DOHH2 (cell line): ENCODE measurements at regions not wholly inside any gene's neighbourhood (a gene's known extent, or its start where the extent isn't known, plus 50 kb on each side); places are given as distances from the start of the nearest gene placed in this dataset.
"Not testable (repeated sequence)": the region's sequence is repeated elsewhere in the genome, so short reads cannot be mapped to it uniquely, and the experiment has no call there.

Experiments
- H3F3A ChIP-seq: fragments of 200-600 bp; sonication (generic), shearing (Covaris generic); 2 replicates; pipeline ENCODE4 v1.6.0; 2016; ENCODE audit warnings: antibody characterized with exemption, mild to moderate bottlenecking; ENCODE audit not compliant: control insufficient read depth, insufficient read depth
- H3K27ac ChIP-seq: fragments of 200-600 bp; sonication (generic); 2 replicates; pipeline ENCODE4 v1.5.1; 2014; ENCODE audit warnings: low read depth, mild to moderate bottlenecking, low read length, moderate library complexity
- H3K27me3 ChIP-seq: fragments of 200-600 bp; sonication (generic); 2 replicates; pipeline ENCODE4 v1.6.1; 2014; ENCODE audit warnings: mild to moderate bottlenecking, low read length, mixed read lengths; ENCODE audit not compliant: control insufficient read depth
- H3K36me3 ChIP-seq: fragments of 200-600 bp; sonication (generic); 2 replicates; pipeline ENCODE4 v1.6.1; 2014; ENCODE audit warnings: mild to moderate bottlenecking, low read length, moderate library complexity, mixed read lengths; ENCODE audit not compliant: control insufficient read depth
- H3K4me1 ChIP-seq: fragments of 200-600 bp; sonication (generic); 2 replicates; pipeline ENCODE4 v1.6.1; 2014; ENCODE audit warnings: mild to moderate bottlenecking, low read length, mixed read lengths; ENCODE audit not compliant: control insufficient read depth
- H3K4me2 ChIP-seq: fragments of 200-600 bp; sonication (generic); 2 replicates; pipeline ENCODE4 v1.6.0; 2014; ENCODE audit warnings: mild to moderate bottlenecking, low read length, moderate library complexity
- H3K4me3 ChIP-seq: fragments of 200-600 bp; sonication (generic); 2 replicates; pipeline ENCODE4 v1.5.1; 2014; ENCODE audit warnings: mild to moderate bottlenecking, low read length, mixed read lengths
- H3K79me2 ChIP-seq: fragments of 200-600 bp; sonication (generic); 2 replicates; pipeline ENCODE4 v1.6.1; 2014; ENCODE audit warnings: mild to moderate bottlenecking, low read length, mixed read lengths; ENCODE audit not compliant: control insufficient read depth
- H3K9me2 ChIP-seq: fragments of 200-600 bp; sonication (generic); replicated peaks from 2 replicates; pipeline ENCODE4 v1.6.1; 2014; ENCODE audit warnings: mild to moderate bottlenecking, low read length, mixed read lengths; ENCODE audit not compliant: control insufficient read depth
- H3K9me3 ChIP-seq: fragments of 200-600 bp; sonication (generic); 2 replicates; pipeline ENCODE4 v1.6.1; 2014; ENCODE audit warnings: antibody characterized with exemption, low read length, mixed read lengths; ENCODE audit not compliant: control insufficient read depth, insufficient read depth
- H4K20me1 ChIP-seq: fragments of 200-600 bp; sonication (generic); 2 replicates; pipeline ENCODE4 v1.6.0; 2014; ENCODE audit warnings: low read depth, mild to moderate bottlenecking, antibody characterized with exemption, low read length, moderate library complexity; ENCODE audit not compliant: control insufficient read depth, insufficient read depth
- CTCF ChIP-seq: fragments of 200-600 bp; sonication (generic); IDR thresholded peaks from one replicate; pipeline ENCODE4 v1.5.1; 2014; ENCODE audit warnings: antibody characterized with exemption, mild to moderate bottlenecking, low read depth, low read length; ENCODE audit not compliant: poor library complexity, severe bottlenecking
- EZH2phosphoT487 ChIP-seq: fragments of 200-600 bp; sonication (generic); IDR thresholded peaks from 2 replicates; pipeline ENCODE4 v1.6.1; 2017; ENCODE audit warnings: borderline replicate concordance, mild to moderate bottlenecking, antibody characterized with exemption, low read length, moderate library complexity, mixed read lengths

- TF ChIP-seq CTCF (no peak), EZH2phosphoT487 (no peak)
- Histone ChIP-seq H3K9me2 (no peaks in the 10 kb centered on the region), H3F3A (no peaks in the 10 kb centered on the region), H3K27ac (no peak overlapping the region), H3K9me3 (no peaks in the 10 kb centered on the region), H3K36me3 (no peaks in the 10 kb centered on the region), H3K4me2 (no peak overlapping the region), H3K4me3 (no peak overlapping the region), H3K79me2 (no peaks in the 10 kb centered on the region), H3K27me3 (no peaks in the 10 kb centered on the region), H4K20me1 (no peaks in the 10 kb centered on the region), H3K4me1 (no peaks in the 10 kb centered on the region)
These were observed 217.3 kb upstream of the CCDC196 start for GRCh38 chr14:66268802-66269334.

- no peak overlapping the region for H3K4me2 ChIP-seq
- no peaks in the 10 kb centered on the region for H4K20me1 ChIP-seq
- H3K4me3 ChIP-seq = no peak overlapping the region
- TF ChIP-seq CTCF = no peak
- TF ChIP-seq EZH2phosphoT487 = no peak
- H3F3A ChIP-seq = no peaks in the 10 kb centered on the region
- H3K9me3 ChIP-seq = no peaks in the 10 kb centered on the region
- no peaks in the 10 kb centered on the region for H3K36me3 ChIP-seq
- H3K27me3 ChIP-seq = no peaks in the 10 kb centered on the region
- H3K27ac ChIP-seq = no peak overlapping the region
- H3K79me2 ChIP-seq = no peaks in the 10 kb centered on the region
- H3K9me2 ChIP-seq = no peaks in the 10 kb centered on the region
- no peaks in the 10 kb centered on the region for H3K4me1 ChIP-seq
These were observed 213.9 kb upstream of the CCDC196 start for GRCh38 chr14:66272221-66272620.

GRCh38 chr14:66273261-66273832 lies 212.8 kb upstream of the CCDC196 start:
- no peaks in the 10 kb centered on the region for H3K79me2 ChIP-seq
- H3K27me3 ChIP-seq = no peaks in the 10 kb centered on the region
- H3K27ac ChIP-seq = no peak overlapping the region
- H3K4me3 ChIP-seq = no peak overlapping the region
- no peaks in the 10 kb centered on the region for H4K20me1 ChIP-seq
- H3K36me3 ChIP-seq = no peaks in the 10 kb centered on the region
- no peak for TF ChIP-seq EZH2phosphoT487
- TF ChIP-seq CTCF = no peak
- H3K9me2 ChIP-seq = no peaks in the 10 kb centered on the region
- no peaks in the 10 kb centered on the region for H3F3A ChIP-seq
- no peaks in the 10 kb centered on the region for H3K9me3 ChIP-seq
- no peak overlapping the region for H3K4me2 ChIP-seq
- no peaks in the 10 kb centered on the region for H3K4me1 ChIP-seq

GRCh38 chr14:66278418-66278817 lies 207.8 kb upstream of the CCDC196 start:
- H3F3A ChIP-seq, H3K9me3 ChIP-seq, H3K27ac ChIP-seq, H3K36me3 ChIP-seq, H3K9me2 ChIP-seq, H3K4me1 ChIP-seq, H3K79me2 ChIP-seq, H3K4me3 ChIP-seq, H4K20me1 ChIP-seq, H3K27me3 ChIP-seq, H3K4me2 ChIP-seq: not testable (repeated sequence)
